ENCODE measurements at regions not wholly inside any gene's neighbourhood (a gene's known extent, or its start where the extent isn't known, plus 50 kb on each side); places are given as distances from the start of the nearest gene placed in this dataset.

- no peak overlapping the region for H3K4me3 ChIP-seq (ENCODE audit: low read length)
- H3K36me3 ChIP-seq (replicated peaks; ENCODE audit: insufficient read depth, low read length), result no peaks in the 10 kb centered on the region
- H3K27ac ChIP-seq (ENCODE audit: low read length), result no peak overlapping the region
- DNase-seq, result no peak
- no peaks in the 10 kb centered on the region for H3K79me2 ChIP-seq (ENCODE audit: low read length)
- TF ChIP-seq CTCF (IDR thresholded peaks at IDR 0.05; ENCODE audit: low read length), result no peak
- no peak for TF ChIP-seq EZH2phosphoT487 (IDR thresholded peaks at IDR 0.05; ENCODE audit: low read length)
- no peak overlapping the region for H3K9ac ChIP-seq (ENCODE audit: low read length)
- no peaks in the 10 kb centered on the region for H3K9me2 ChIP-seq (replicated peaks; ENCODE audit: insufficient read depth, low read length)
- no peaks in the 10 kb centered on the region for H3K27me3 ChIP-seq (replicated peaks; ENCODE audit: insufficient read depth, low read length)
- H3K4me2 ChIP-seq (ENCODE audit: low read depth, low read length), result no peak overlapping the region
- H2AFZ ChIP-seq (ENCODE audit: low read length), result no peak overlapping the region
- no peaks in the 10 kb centered on the region for H3K4me1 ChIP-seq (ENCODE audit: low read length)
- no peaks in the 10 kb centered on the region for H4K20me1 ChIP-seq (ENCODE audit: insufficient read depth, low read length)
- H3F3A ChIP-seq (ENCODE audit: insufficient read depth, low read length), result no peaks in the 10 kb centered on the region
- no peaks in the 10 kb centered on the region for H3K9me3 ChIP-seq (replicated peaks; ENCODE audit: insufficient read depth, low read length)
Observed at GRCh38 chr4:178696515-178696914, 1254.3 kb upstream of the AGA start.

- H3K4me1 ChIP-seq (ENCODE audit: low read length), result no peaks in the 10 kb centered on the region
- H3K9ac ChIP-seq (ENCODE audit: low read length), result no peak overlapping the region
- H3K27me3 ChIP-seq (replicated peaks; ENCODE audit: insufficient read depth, low read length), result no peaks in the 10 kb centered on the region
- no peak overlapping the region for H3K27ac ChIP-seq (ENCODE audit: low read length)
- no peaks in the 10 kb centered on the region for H3K36me3 ChIP-seq (replicated peaks; ENCODE audit: insufficient read depth, low read length)
- H3K79me2 ChIP-seq (ENCODE audit: low read length), result no peaks in the 10 kb centered on the region
- no peak for TF ChIP-seq EZH2 (optimal IDR thresholded peaks at IDR 0.05; ENCODE audit: low read depth, low read length)
- TF ChIP-seq CTCF (IDR thresholded peaks at IDR 0.05; ENCODE audit: low read length), result no peak
- TF ChIP-seq EZH2phosphoT487 (IDR thresholded peaks at IDR 0.05; ENCODE audit: low read length), result no peak
- DNase-seq, result no peak
- no peaks in the 10 kb centered on the region for H4K20me1 ChIP-seq (ENCODE audit: insufficient read depth, low read length)
- no peak overlapping the region for H3K4me3 ChIP-seq (ENCODE audit: low read length)
- H3K9me3 ChIP-seq (replicated peaks; ENCODE audit: insufficient read depth, low read length), result no peaks in the 10 kb centered on the region
- H2AFZ ChIP-seq (ENCODE audit: low read length), result no peak overlapping the region
- H3F3A ChIP-seq (ENCODE audit: insufficient read depth, low read length), result no peaks in the 10 kb centered on the region
- no peak overlapping the region for H3K4me2 ChIP-seq (ENCODE audit: low read depth, low read length)
- H3K9me2 ChIP-seq (replicated peaks; ENCODE audit: insufficient read depth, low read length), result no peaks in the 10 kb centered on the region
Observed at GRCh38 chr4:178712486-178712885, 1270.2 kb upstream of the AGA start.

- no peaks in the 10 kb centered on the region for H3K36me3 ChIP-seq (replicated peaks; ENCODE audit: insufficient read depth, low read length)
- H3K4me2 ChIP-seq (ENCODE audit: low read depth, low read length), result no peak overlapping the region
- H3K4me1 ChIP-seq (ENCODE audit: low read length), result no peaks in the 10 kb centered on the region
- no peaks in the 10 kb centered on the region for H3K9me2 ChIP-seq (replicated peaks; ENCODE audit: insufficient read depth, low read length)
- no peaks in the 10 kb centered on the region for H3K9me3 ChIP-seq (replicated peaks; ENCODE audit: insufficient read depth, low read length)
- no peak for TF ChIP-seq EZH2phosphoT487 (IDR thresholded peaks at IDR 0.05; ENCODE audit: low read length)
- no peak for TF ChIP-seq EZH2 (optimal IDR thresholded peaks at IDR 0.05; ENCODE audit: low read depth, low read length)
- no peak for TF ChIP-seq CTCF (IDR thresholded peaks at IDR 0.05; ENCODE audit: low read length)
- no peaks in the 10 kb centered on the region for H4K20me1 ChIP-seq (ENCODE audit: insufficient read depth, low read length)
- no peak overlapping the region for H2AFZ ChIP-seq (ENCODE audit: low read length)
- no peaks in the 10 kb centered on the region for H3K27me3 ChIP-seq (replicated peaks; ENCODE audit: insufficient read depth, low read length)
- no peak for DNase-seq
- H3K9ac ChIP-seq (ENCODE audit: low read length), result no peak overlapping the region
- no peaks in the 10 kb centered on the region for H3F3A ChIP-seq (ENCODE audit: insufficient read depth, low read length)
- H3K79me2 ChIP-seq (ENCODE audit: low read length), result no peaks in the 10 kb centered on the region
- H3K4me3 ChIP-seq (ENCODE audit: low read length), result no peak overlapping the region
- no peak overlapping the region for H3K27ac ChIP-seq (ENCODE audit: low read length)
Observed at GRCh38 chr4:178738026-178738425, 1295.8 kb upstream of the AGA start.

All from MM.1S (cell line).